Smooth muscle cell (in vitro differentiated cells): ENCODE measurements at regions not wholly inside any gene's neighbourhood (a gene's known extent, or its start where the extent isn't known, plus 50 kb on each side); places are given as distances from the start of the nearest gene placed in this dataset.
A peak's percentile ranks its signal among the peaks of the same experiment; 100 is the strongest.

Experiments
- DNase-seq: peaks from one replicate; lab custom pipeline; 2025; ENCODE audit not compliant: unreplicated experiment; lab: John Stamatoyannopoulos, UW
- H2AFZ ChIP-seq: fragments of 200-600 bp; sonication (generic); 2 replicates; pipeline ENCODE4 v1.6.0; 2016; ENCODE audit warnings: antibody characterized with exemption, low read depth, mild to moderate bottlenecking
- H3F3A ChIP-seq: fragments of 200-600 bp; sonication (generic); 2 replicates; pipeline ENCODE4 v1.6.0; 2017; ENCODE audit warnings: antibody characterized with exemption, low read depth
- H3K27ac ChIP-seq: fragments of 200-600 bp; sonication (generic); 2 replicates; pipeline ENCODE4 v1.5.1; 2016; ENCODE audit warnings: low read depth, mild to moderate bottlenecking
- H3K27me3 ChIP-seq: fragments of 200-600 bp; sonication (generic); 2 replicates; pipeline ENCODE4 v1.6.1; 2016; ENCODE audit warnings: low read depth, mild to moderate bottlenecking
- H3K36me3 ChIP-seq: fragments of 200-600 bp; sonication (generic); 2 replicates; pipeline ENCODE4 v1.5.1; 2016; ENCODE audit warnings: low read depth
- H3K4me1 ChIP-seq: fragments of 200-600 bp; sonication (generic); 2 replicates; pipeline ENCODE4 v1.5.1; 2016; ENCODE audit warnings: low read depth
- H3K4me2 ChIP-seq: fragments of 200-600 bp; sonication (generic); 2 replicates; pipeline ENCODE4 v1.6.0; 2016; ENCODE audit warnings: mild to moderate bottlenecking
- H3K4me3 ChIP-seq: fragments of 200-600 bp; sonication (generic); 2 replicates; pipeline ENCODE4 v1.5.1; 2016; ENCODE audit warnings: mild to moderate bottlenecking
- H3K79me2 ChIP-seq: fragments of 200-600 bp; sonication (generic); 2 replicates; pipeline ENCODE4 v1.6.0; 2016; ENCODE audit warnings: low read depth, mild to moderate bottlenecking
- H3K9ac ChIP-seq: fragments of 200-600 bp; sonication (generic); 2 replicates; pipeline ENCODE4 v1.6.0; 2016; ENCODE audit warnings: low read depth
- H3K9me3 ChIP-seq: fragments of 200-600 bp; sonication (generic); replicated peaks from 2 replicates; pipeline ENCODE4 v1.5.1; 2016; ENCODE audit warnings: low read depth
- H4K20me1 ChIP-seq: fragments of 200-600 bp; sonication (generic); 2 replicates; pipeline ENCODE4 v1.6.0; 2016; ENCODE audit warnings: low read depth
- CTCF ChIP-seq: fragments of 200-600 bp; sonication (generic); IDR thresholded peaks from 2 replicates; pipeline ENCODE4 v1.5.1; 2017; ENCODE audit warnings: borderline replicate concordance, mild to moderate bottlenecking, antibody characterized with exemption; ENCODE audit not compliant: insufficient read depth, poor library complexity, severe bottlenecking
- WGBS: methylation state at CpG from one replicate; pipeline ENCODE4 v1.1.7; 2016; ENCODE audit warnings: low lambda C conversion rate; 5-methylcytosine and 5-hydroxymethylcytosine counted together

GRCh38 chrX:46382595-46382994, 162.6 kb downstream of the ZNF674 start:
- H3K9ac ChIP-seq = no peak overlapping the region
- no peak overlapping the region for H3K4me2 ChIP-seq
- 85% methylated on average over 2 of the region's 2 CpGs for WGBS
- H3F3A ChIP-seq = no peaks in the 10 kb centered on the region
- DNase-seq = no peak
- H3K79me2 ChIP-seq = no peaks in the 10 kb centered on the region
- no peak for TF ChIP-seq CTCF
- H3K4me3 ChIP-seq = no peak overlapping the region
- no peaks in the 10 kb centered on the region for H3K9me3 ChIP-seq
- H4K20me1 ChIP-seq = no peaks in the 10 kb centered on the region
- H3K36me3 ChIP-seq = no peaks in the 10 kb centered on the region
- no peaks in the 10 kb centered on the region for H3K27me3 ChIP-seq
- H3K4me1 ChIP-seq = no peaks in the 10 kb centered on the region
- no peak overlapping the region for H3K27ac ChIP-seq
- no peak overlapping the region for H2AFZ ChIP-seq

- H2AFZ ChIP-seq = no peak overlapping the region
- H3K27ac ChIP-seq = no peak overlapping the region
- H3K36me3 ChIP-seq = no peaks in the 10 kb centered on the region
Measured at GRCh38 chrX:46381630-46382029, 163.6 kb downstream of the ZNF674 start.

GRCh38 chrX:46380148-46380752, 165.0 kb downstream of the ZNF674 start:
- no peaks in the 10 kb centered on the region for H3K4me1 ChIP-seq
- no peaks in the 10 kb centered on the region for H3K27me3 ChIP-seq
- H2AFZ ChIP-seq = no peak overlapping the region
- H3F3A ChIP-seq = no peaks in the 10 kb centered on the region
- no peak overlapping the region for H3K4me2 ChIP-seq
- H3K9me3 ChIP-seq = no peaks in the 10 kb centered on the region
- H3K27ac ChIP-seq = no peak overlapping the region
- no peak overlapping the region for H3K9ac ChIP-seq
- H3K36me3 ChIP-seq = no peaks in the 10 kb centered on the region
- no peaks in the 10 kb centered on the region for H3K79me2 ChIP-seq
- no peaks in the 10 kb centered on the region for H4K20me1 ChIP-seq
- no peak overlapping the region for H3K4me3 ChIP-seq
- TF ChIP-seq CTCF = no peak
- WGBS = 72% methylated on average over 3 of the region's 3 CpGs
- no peak for DNase-seq

More at GRCh38 chrX:46381630-46382029, 163.6 kb downstream of the ZNF674 start:
- H4K20me1 ChIP-seq = no peaks in the 10 kb centered on the region
- no peaks in the 10 kb centered on the region for H3K79me2 ChIP-seq
- no peaks in the 10 kb centered on the region for H3K9me3 ChIP-seq
- TF ChIP-seq CTCF = peak; percentile 29
- WGBS = 81% methylated on average over 2 of the region's 2 CpGs
- H3K4me1 ChIP-seq = no peaks in the 10 kb centered on the region
- no peak overlapping the region for H3K9ac ChIP-seq
- H3K4me3 ChIP-seq = no peak overlapping the region
- no peak for DNase-seq
- no peaks in the 10 kb centered on the region for H3K27me3 ChIP-seq
- no peaks in the 10 kb centered on the region for H3F3A ChIP-seq
- no peak overlapping the region for H3K4me2 ChIP-seq

- Histone ChIP-seq H3K27me3 (no peaks in the 10 kb centered on the region), H3K4me1 (no peaks in the 10 kb centered on the region), H3F3A (no peaks in the 10 kb centered on the region), H3K9me3 (no peaks in the 10 kb centered on the region), H3K4me2 (no peak overlapping the region), H4K20me1 (no peaks in the 10 kb centered on the region), H3K9ac (no peak overlapping the region), H3K4me3 (no peak overlapping the region), H3K79me2 (no peaks in the 10 kb centered on the region), H3K27ac (no peak overlapping the region), H2AFZ (no peak overlapping the region), H3K36me3 (no peaks in the 10 kb centered on the region)
- 36% methylated on average over 4 of the region's 4 CpGs for WGBS
- TF ChIP-seq CTCF = peak; percentile 50
- DNase-seq = no peak
Measured at GRCh38 chrX:46376246-46376885, 168.9 kb downstream of the ZNF674 start.
